ENCODE measurements at regions not wholly inside any gene's neighbourhood (a gene's known extent, or its start where the extent isn't known, plus 50 kb on each side); places are given as distances from the start of the nearest gene placed in this dataset.

GRCh38 chr10:128456271-128456670 lies 330.0 kb upstream of the MKI67 start:
- no peak for DNase-seq (ENCODE audit: low read depth in 2 of 3, low spot score in 2 of 3)

DNA sequence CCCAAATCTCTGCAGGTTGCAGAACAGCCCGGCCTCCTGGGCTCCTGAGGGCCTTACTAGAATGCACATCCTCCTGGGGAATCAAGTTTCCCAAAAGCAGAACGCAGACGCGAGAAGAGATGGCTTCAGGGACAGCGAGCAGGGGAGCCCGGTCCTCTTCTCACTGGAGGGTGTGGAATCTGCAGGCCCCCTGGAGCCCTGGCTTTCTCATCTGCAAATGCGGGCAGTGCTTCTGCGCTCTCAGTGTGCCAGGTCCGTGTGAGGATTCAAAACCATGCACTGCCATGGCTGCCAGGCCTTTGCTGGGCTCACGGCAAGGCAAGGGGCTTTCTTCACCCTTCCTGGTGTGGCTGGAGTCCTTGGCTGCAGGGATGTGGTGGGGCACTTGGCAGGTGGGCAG lies 330.9 kb upstream of the MKI67 start:
- no peak for DNase-seq (ENCODE audit: low read depth in 2 of 3, low spot score in 2 of 3)

DNA sequence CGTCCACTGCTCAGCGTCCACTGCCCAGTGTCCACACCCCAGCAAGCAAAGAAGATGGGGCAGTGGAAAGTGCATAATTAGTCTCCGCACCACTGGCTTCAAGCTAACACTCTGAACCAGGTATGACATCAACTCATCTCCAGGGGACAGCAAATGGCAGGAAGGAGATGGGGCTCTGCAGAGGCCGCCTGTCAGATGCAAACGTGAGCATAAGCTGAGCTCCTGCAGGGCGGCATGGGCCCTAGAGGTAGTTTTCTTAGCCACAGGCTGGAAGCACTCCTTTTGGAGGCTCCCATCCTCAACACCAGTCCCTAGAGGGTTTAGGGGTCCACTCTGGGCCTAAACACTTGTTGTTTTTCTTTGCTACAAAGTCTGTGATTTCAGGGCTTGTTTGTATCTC lies 335.8 kb upstream of the MKI67 start:
- DNase-seq (ENCODE audit: low read depth in 2 of 3, low spot score in 2 of 3), result no peak

GRCh38 chr10:128462844-128463243 lies 336.6 kb upstream of the MKI67 start:
- DNase-seq (ENCODE audit: low read depth in 2 of 3, low spot score in 2 of 3), result no peak

DNA sequence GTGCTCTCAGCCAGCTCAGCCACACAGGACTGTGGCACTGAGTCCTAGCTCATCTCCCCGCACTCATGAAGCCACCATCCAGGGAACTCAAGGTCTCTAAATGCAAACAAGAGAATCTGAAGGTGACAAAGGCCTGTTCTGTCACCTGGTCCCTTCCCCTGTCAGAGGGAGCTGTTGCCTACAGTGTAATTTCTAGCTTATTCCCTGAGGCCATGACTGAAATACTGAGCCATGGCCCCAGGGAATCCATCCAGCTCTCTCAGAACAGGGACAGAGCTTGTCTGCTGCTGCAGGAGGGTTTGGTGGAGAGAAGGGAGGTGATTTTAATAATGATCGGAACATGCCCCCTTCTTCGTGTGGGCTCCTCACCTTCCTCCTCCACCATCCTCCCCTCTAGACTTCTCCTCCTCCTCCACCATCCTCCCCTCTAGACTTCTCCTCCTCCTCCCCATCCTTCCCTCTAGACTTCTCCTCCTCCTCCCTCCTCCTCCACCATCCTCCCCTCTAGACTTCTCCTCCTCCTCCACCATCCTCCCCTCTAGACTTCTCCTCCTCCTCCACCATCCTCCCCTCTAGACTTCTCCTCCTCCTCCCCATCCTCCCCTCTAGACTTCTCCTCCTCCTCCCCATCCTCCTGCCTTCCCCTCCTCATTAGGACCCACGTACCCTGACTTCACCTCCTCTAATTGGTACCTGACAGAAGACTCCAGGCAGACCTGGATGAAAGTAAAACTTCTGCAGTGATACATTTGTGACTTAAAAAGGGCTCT lies 338.0 kb upstream of the MKI67 start:
- peak; percentile 7 to 52 (median 14) for DNase-seq (ENCODE audit: low read depth in 2 of 3, low spot score in 2 of 3)

DNA sequence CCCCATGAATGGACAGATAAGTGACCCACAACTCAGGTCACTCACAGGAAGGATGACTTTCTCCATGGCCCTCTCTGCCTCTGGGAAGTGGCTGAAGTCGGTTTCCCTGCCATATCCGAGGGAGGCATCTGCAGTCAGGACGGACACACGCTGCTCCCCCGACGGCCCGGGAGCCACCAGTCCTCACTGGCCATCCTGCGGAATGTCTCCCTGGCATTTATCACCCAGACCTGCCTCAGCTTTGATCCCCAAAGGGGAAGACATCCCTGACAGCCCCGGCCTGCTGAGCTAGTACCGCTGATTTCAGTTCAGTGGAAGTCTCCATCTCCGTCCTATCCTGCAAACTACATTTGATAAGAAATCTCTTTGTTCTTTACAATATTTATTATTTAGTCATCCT lies 339.5 kb upstream of the MKI67 start:
- DNase-seq (ENCODE audit: low read depth in 2 of 3, low spot score in 2 of 3), result no peak

DNA sequence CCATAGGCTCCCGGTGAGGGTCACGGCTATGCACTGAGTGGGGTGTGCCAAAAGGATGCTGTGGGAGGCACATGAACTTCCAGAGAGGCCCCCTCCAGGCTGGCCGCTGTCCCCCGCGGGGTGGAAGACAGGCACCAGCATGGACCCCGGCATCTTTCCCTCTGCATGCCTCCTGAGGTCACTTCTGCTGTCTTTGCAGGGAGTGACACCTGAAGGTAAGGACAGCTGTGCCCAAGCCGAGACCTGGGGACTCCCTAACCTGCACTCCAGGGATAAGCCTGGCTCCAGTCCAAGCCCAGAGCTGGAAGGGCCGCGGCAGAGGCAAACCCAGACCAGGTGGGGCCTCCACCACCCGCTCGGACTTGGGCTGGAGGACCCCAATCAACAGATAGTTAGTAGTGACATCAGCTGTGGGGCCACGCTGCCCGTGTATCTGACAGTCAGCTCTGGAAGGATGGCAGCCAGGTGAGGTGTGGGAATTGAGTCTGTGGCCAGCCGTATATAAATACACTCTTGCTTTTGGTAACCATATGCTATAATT lies 340.7 kb upstream of the MKI67 start:
- DNase-seq (ENCODE audit: low read depth in 2 of 3, low spot score in 2 of 3), result no peak

DNA sequence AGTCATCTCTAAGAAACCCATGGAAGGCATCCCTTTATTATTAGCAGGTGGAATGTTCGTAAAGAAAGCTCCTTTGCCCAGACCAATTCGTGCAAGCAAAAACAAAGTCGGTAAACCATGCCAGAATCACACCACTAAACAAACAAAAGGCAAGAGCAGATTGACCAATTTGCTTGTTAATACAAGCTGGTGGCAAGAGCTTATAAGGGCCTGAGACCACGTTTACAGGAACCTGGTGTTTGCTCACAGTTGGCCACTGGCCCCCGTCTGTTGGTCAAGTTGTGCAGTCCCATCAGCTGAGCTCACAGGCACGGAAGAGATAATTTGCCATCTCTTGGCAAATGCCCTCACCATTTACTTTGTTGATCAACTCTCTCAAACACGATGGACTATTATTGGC lies 342.2 kb upstream of the MKI67 start:
- no peak for DNase-seq (ENCODE audit: low read depth in 2 of 3, low spot score in 2 of 3)

- no peak for DNase-seq (ENCODE audit: low read depth in 2 of 3, low spot score in 2 of 3)
These were observed 343.3 kb upstream of the MKI67 start for GRCh38 chr10:128469515-128469914.

- DNase-seq (ENCODE audit: low read depth in 2 of 3, low spot score in 2 of 3), result no peak
These were observed 344.2 kb upstream of the MKI67 start for GRCh38 chr10:128470321-128470965.

- DNase-seq (ENCODE audit: low read depth in 2 of 3, low spot score in 2 of 3), result no peak
These were observed 344.9 kb upstream of the MKI67 start for GRCh38 chr10:128471151-128471550.

GRCh38 chr10:128472196-128472595 lies 346.0 kb upstream of the MKI67 start:
- no peak for DNase-seq (ENCODE audit: low read depth in 2 of 3, low spot score in 2 of 3)

- DNase-seq (ENCODE audit: low read depth in 2 of 3, low spot score in 2 of 3), result no peak
These were observed 347.2 kb upstream of the MKI67 start for GRCh38 chr10:128473396-128473795.

- DNase-seq (ENCODE audit: low read depth in 2 of 3, low spot score in 2 of 3), result no peak
These were observed 347.7 kb upstream of the MKI67 start for GRCh38 chr10:128473911-128474310.

- no peak for DNase-seq (ENCODE audit: low read depth in 2 of 3, low spot score in 2 of 3)
These were observed 348.3 kb upstream of the MKI67 start for GRCh38 chr10:128474571-128474970.

- DNase-seq (ENCODE audit: low read depth in 2 of 3, low spot score in 2 of 3), result no peak
These were observed 349.6 kb upstream of the MKI67 start for GRCh38 chr10:128475686-128476367.

DNA sequence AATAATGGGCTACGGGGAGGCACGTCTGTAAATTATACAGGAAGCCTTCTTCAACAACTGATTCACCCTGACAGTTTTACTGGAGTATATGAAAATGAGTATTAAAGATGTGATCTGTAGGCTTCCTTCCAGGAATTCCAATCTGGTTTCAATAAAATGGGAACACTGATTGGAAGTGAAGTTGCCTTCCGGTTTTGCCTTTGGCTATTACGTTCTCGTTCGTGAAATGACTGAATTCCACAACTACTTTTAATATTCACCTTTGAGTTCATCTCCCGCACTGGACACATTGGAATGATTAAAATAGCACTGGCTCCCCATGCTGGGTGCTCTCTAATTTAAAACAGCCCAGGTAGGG lies 350.1 kb upstream of the MKI67 start:
- no peak for DNase-seq (ENCODE audit: low read depth in 2 of 3, low spot score in 2 of 3)

DNA sequence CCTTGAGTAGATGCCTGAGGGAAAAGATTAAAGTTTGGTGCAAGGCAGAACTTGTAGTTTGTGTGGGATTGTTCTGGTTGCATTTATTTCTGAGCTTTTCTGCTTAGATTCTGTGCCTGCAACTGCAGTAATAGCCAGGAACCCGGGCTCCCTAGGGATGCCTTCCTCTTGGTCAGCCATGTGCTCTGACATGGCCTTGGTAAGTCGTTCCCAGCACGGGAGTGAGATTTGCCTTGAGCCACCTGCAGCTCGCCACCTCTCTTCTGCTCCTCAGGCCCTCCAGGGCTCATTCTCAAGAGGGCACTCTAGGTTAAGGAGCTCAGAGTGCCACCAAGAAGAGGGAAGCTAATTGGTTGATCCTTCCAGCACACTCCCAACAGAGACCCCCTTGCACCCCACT lies 350.6 kb upstream of the MKI67 start:
- no peak for DNase-seq (ENCODE audit: low read depth in 2 of 3, low spot score in 2 of 3)

- DNase-seq (ENCODE audit: low read depth in 2 of 3, low spot score in 2 of 3), result no peak
These were observed 354.4 kb upstream of the MKI67 start for GRCh38 chr10:128480601-128481000.

DNA sequence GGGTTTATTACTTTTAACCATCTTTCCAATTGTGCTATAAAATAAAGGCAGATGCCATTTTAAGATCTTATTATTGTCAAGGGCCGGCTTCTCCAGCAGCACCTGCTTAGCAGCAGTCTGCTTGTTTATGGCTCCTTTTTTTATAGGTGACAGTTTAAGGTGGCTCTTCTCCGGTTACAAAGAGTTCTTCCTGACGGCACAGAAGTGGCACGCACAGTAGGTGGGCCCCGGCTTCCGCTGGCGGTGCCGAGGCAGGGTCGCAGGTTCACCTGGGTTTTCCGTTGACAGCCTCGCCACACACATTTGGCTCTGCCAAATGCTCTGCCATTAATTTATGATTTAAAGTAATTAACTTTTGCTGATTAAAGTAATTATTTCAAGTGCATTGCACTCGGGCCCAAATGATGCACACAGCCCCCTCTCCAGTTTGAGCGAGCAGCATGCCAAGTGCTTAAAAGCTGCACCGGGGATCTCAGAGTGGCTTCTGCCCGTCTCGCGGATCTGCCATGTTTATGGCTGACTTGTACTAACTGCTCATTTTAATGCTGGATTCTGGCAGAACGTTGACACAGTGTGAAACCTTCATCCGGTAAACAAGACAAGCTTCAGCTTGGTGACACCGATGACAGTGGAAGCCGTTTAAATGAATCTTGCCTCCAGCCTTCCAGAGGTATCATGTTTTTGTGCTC lies 355.1 kb upstream of the MKI67 start:
- DNase-seq (ENCODE audit: low read depth in 2 of 3, low spot score in 2 of 3), result no peak

DNA sequence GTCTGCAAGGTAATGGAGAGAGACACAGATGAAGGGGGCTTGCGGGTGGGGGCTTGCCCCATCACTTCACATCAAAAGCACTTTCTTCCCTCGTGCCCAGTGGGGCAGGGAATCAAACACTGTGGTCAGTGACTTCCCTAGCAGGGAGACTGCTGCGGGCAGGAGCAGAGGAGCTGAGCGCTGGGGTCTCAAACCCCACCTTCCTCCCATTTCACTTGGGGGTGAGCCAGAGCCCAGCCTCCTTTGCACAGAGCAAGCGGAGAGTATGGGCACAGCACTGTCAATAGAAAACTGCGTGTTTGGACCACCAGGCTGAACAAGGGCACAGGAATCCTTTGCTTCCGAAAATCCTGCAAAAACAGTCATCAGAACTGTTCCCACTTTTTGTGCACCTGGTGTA lies 355.8 kb upstream of the MKI67 start:
- no peak for DNase-seq (ENCODE audit: low read depth in 2 of 3, low spot score in 2 of 3)
